ENCODE measurements at regions not wholly inside any gene's neighbourhood (a gene's known extent, or its start where the extent isn't known, plus 50 kb on each side); places are given as distances from the start of the nearest gene placed in this dataset.

DNA sequence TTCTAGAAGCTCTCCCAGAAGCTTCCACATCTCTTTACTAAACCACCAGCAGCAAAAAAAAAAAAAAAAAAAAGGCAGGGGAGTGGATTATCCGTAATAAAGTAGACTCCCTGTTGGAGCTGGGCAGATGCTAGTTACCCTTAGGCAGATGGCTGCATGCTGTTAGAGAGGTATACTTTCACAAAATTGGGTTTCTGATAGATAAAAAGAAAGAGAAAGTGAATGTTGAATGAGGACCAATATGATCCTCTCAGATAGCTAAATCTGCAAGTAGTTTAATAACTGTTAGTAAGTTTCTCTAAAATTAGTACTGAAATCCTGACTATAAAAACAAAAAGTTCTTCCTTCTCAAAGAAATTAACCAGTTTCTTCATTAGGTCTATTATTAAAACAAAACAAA, 195.4 kb downstream of the ANAPC10 start:
- DNase-seq = no peak

GRCh38 chr4:144903953-144904711, 193.9 kb downstream of the ANAPC10 start:
- DNase-seq = no peak

DNA sequence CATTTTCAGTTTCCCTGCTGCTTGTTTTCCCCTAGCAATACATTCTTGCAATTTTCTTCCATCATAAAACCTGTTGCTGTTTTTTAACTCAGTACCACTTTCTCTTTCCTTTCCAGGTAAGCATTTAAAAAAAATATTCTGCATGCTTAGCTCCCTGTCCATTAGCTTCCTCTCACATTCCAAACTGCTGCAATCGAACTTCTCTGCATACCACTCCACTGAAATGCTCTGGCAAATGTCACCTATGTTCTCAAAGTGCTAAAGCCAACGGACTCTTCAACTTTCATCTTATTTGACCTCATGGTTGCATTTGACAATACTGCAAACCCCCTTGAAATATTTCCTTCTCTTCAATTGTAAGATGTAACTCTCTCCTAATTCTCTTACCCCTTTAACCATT, 192.7 kb downstream of the ANAPC10 start:
- no peak for DNase-seq

DNA sequence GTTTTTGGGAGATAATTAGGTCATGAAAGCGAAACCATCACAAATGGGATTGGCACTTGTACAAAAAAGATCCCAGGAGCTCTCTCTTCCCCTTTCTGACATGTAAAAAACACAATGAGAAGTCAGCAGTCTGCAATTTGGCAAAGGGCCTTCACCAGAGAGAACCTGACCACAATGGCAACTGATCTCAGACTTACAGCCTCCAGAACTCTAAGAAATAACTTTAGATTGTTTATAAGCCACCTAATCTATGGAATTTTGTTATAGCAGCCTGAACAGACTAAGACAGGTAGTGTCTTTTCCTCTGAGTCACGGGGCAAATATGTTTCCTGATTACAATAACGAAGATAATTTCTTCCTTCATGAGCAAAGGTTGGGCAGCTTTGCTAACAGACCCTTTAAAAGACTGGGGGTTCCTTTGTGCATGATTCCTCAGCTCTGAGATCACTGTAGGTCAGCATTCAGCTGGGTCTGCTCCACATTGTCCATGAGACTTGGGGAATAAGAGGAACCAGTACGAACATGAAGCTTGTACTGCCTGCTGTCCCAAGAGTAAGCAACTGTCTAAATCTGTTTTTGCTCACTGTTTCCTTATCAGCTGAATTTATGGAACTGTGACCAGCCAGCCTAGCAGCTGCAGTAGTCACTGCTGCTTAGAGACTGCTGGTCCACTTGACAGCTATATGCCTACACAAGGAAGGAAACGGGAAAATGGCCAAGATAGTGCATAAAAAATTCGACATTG, 191.6 kb downstream of the ANAPC10 start:
- peak in 1 of 3 donors; percentile 5 for DNase-seq

- DNase-seq = peak in 2 of 3 donors; percentile 40 to 59
These were observed 187.3 kb downstream of the ANAPC10 start for GRCh38 chr4:144910723-144911122.

All from muscle of back (tissue), 3 donors.